ENCODE measurements at regions not wholly inside any gene's neighbourhood (a gene's known extent, or its start where the extent isn't known, plus 50 kb on each side); places are given as distances from the start of the nearest gene placed in this dataset.

GRCh38 chr1:219265026-219265515, 91.4 kb downstream of the LYPLAL1 start:
- DNase-seq: no peak

- no peak for DNase-seq
Measured at GRCh38 chr1:219264561-219264960, 90.9 kb downstream of the LYPLAL1 start.

Data from dermis blood vessel endothelial cell (primary cell).